CD4-positive, alpha-beta T cell treated with Interferon gamma for 1 hour (primary cell): ENCODE measurements at regions not wholly inside any gene's neighbourhood (a gene's known extent, or its start where the extent isn't known, plus 50 kb on each side); places are given as distances from the start of the nearest gene placed in this dataset.

Experiments used
- DNase-seq: peaks from one replicate; pipeline ENCODE4 v3.0.0-alpha.2; 2020

- no peak for DNase-seq
Measured at GRCh38 chr9:81244631-81245030, 444.7 kb downstream of the TLE1 start.

GRCh38 chr9:81242866-81243265 is 446.5 kb downstream of the TLE1 start:
- DNase-seq, result no peak

- no peak for DNase-seq
Measured at GRCh38 chr9:81239388-81239787, 450.0 kb downstream of the TLE1 start.

- DNase-seq, result no peak
Measured at GRCh38 chr9:81237565-81238231, 451.6 kb downstream of the TLE1 start.

- DNase-seq, result no peak
Measured at GRCh38 chr9:81234924-81235610, 454.3 kb downstream of the TLE1 start.

- no peak for DNase-seq
Measured at GRCh38 chr9:81231011-81231410, 458.3 kb downstream of the TLE1 start.

GRCh38 chr9:81227507-81228245 is 461.7 kb downstream of the TLE1 start:
- DNase-seq, result no peak

GRCh38 chr9:81225596-81225995 is 463.8 kb downstream of the TLE1 start:
- no peak for DNase-seq

- no peak for DNase-seq
Measured at GRCh38 chr9:81224166-81225081, 464.9 kb downstream of the TLE1 start.

GRCh38 chr9:81214975-81215374 is 474.4 kb downstream of the TLE1 start:
- no peak for DNase-seq

- DNase-seq, result no peak
Measured at GRCh38 chr9:81213456-81213855, 475.9 kb downstream of the TLE1 start.

- DNase-seq, result no peak
Measured at GRCh38 chr9:81211741-81212140, 477.6 kb downstream of the TLE1 start.

GRCh38 chr9:81207651-81208050 is 481.7 kb downstream of the TLE1 start:
- DNase-seq, result no peak

GRCh38 chr9:81202292-81202691 is 487.1 kb downstream of the TLE1 start:
- DNase-seq, result no peak

- no peak for DNase-seq
Measured at GRCh38 chr9:81195206-81195605, 494.1 kb downstream of the TLE1 start.

GRCh38 chr9:81193362-81194339 is 495.7 kb downstream of the TLE1 start:
- no peak for DNase-seq

GRCh38 chr9:81191222-81191621 is 498.1 kb downstream of the TLE1 start:
- no peak for DNase-seq

GRCh38 chr9:81190659-81191058 is 498.7 kb downstream of the TLE1 start:
- no peak for DNase-seq

- no peak for DNase-seq
Measured at GRCh38 chr9:81183761-81184160, 505.6 kb downstream of the TLE1 start.

GRCh38 chr9:81182431-81182830 is 506.9 kb downstream of the TLE1 start:
- no peak for DNase-seq

- DNase-seq, result no peak
Measured at GRCh38 chr9:81174023-81174422, 515.3 kb downstream of the TLE1 start.

GRCh38 chr9:81171689-81172088 is 517.7 kb downstream of the TLE1 start:
- DNase-seq, result no peak
